ENCODE measurements at regions not wholly inside any gene's neighbourhood (a gene's known extent, or its start where the extent isn't known, plus 50 kb on each side); places are given as distances from the start of the nearest gene placed in this dataset.
A peak's percentile ranks its signal among the peaks of the same experiment; 100 is the strongest.

DNA sequence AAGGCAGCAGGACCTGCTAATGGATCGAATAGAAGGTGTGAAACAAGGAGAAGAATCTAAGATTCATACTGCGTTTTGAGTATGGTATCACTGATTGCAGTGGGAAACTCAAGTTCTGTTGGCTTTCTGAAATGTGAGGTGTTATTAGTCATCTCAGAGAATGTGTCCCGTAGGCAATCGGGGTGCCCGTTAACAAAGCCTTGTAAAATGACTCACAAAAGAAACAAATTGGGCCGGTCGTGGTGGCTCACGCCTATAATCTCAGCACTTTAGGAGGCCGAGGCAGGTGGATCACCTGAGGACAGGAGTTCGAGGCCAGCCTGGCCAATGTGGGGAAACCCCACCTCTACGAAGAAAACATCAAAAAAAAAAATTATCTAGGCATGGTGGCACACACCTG is 118.2 kb upstream of the C7orf33 start:
- Mint-ChIP-seq H3K4me1 (no peaks in the 10 kb centered on the region), H3K9me3 (no peaks in the 10 kb centered on the region), H3K4me3 (no peak overlapping the region), H3K27me3 (peaks cover 4 to 22% (median 7%) of the 10 kb centered on the region in 5 donors), H3K27ac (no peak overlapping the region), H3K36me3 (no peaks in the 10 kb centered on the region)
- ATAC-seq (no peak), DNase-seq (no peak)
- POLR2A ChIA-PET: no interaction called here

DNA sequence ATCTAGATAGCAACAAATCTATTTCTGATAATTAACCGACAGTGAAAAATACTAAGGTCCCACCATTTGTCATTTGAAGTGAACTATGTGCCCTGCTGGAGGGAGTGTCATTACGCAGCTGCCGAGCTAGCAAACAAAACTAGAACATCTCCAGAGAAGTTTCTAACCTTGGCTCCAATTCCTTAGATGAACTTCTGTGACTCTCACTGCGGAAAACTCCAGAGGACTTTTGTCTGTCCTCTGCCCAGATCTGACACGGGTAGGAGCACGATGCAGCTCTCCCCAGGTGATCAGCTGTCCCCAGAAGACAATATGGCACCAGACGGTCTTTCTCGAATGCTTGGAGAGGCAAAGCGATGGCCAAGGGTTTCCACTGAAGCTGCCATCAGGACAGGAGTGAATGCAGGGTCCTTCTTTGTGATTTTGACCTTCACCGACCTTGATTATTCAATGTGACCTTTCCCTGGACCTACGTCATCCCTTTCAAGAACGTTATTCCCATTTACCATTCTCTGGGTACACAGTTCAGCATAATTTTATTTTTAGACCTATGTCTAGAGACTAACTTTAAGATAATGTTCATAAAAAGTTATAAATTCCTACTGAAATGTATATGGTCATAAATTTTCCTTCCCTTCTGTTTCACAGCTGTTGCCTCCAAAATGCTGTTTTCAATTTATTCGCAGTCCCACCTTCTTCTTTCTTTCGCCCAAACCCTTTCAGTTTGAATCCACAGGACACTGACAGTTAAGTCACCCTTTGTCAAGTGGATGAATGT is 116.7 kb upstream of the C7orf33 start:
- no peaks in the 10 kb centered on the region for H3K36me3 Mint-ChIP-seq
- DNase-seq (no peak), ATAC-seq (no peak)
- no peak overlapping the region for H3K4me3 Mint-ChIP-seq
- H3K27me3 Mint-ChIP-seq: peaks cover 2 to 22% (median 7%) of the 10 kb centered on the region in 5 donors
- H3K4me1 Mint-ChIP-seq: no peaks in the 10 kb centered on the region
- no peak overlapping the region for H3K27ac Mint-ChIP-seq
- no peaks in the 10 kb centered on the region for H3K9me3 Mint-ChIP-seq
- POLR2A ChIA-PET: no interaction called here

DNA sequence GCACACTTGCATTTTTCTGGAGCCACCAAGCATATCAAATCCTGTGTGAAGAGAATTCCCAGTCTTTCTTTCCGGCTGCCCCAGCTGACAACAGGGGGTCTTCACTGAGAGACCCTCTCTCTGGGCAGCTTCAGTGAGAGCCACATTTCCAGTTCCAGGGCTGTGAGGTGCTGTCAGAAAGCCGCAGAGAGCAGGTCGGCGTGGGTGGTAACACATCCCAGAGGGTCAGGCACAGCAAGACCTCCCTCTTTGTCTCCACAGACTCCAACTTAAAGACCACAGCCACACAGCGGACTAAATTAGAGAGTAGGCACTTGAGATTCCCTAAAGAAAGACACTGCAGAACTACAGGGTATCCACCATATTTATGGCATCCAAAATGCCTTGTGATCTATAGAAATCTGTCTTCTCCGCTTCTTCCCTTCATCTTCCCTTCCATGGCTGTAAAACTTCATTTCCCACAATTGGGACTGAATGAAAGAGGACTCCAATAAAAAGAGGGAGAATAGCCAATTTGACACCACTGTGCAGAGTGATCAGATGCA is 116.0 kb upstream of the C7orf33 start:
- peaks cover 2 to 22% (median 7%) of the 10 kb centered on the region in 5 donors for H3K27me3 Mint-ChIP-seq
- no peak for ATAC-seq
- no peak overlapping the region for H3K27ac Mint-ChIP-seq

DNA sequence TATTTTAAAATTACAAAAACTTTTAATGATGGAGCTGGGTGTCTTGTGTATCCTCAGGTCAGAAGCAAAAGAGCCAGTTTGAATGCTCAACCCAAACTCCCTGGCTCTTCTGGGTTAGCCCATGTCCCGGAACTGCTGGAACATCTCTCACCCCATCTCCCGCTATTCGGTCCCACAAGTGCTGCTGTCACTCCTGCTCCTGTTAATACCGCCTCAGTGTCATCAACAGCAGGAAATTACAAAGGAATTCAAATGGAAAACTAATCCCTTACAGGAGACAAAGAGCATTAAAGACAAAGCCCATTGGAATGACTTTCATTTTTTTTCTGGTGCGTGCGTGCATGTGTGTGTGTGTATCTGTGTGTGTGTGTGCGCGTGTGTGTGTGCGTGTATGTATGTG is 112.0 kb upstream of the C7orf33 start:
- peaks cover 0 to 3% (median 0%) of the 10 kb centered on the region in 5 donors for H3K27me3 Mint-ChIP-seq
- POLR2A ChIA-PET: no interaction called here
- no peak overlapping the region for H3K27ac Mint-ChIP-seq
- H3K9me3 Mint-ChIP-seq: no peaks in the 10 kb centered on the region
- ATAC-seq (no peak), DNase-seq (no peak)
- H3K4me3 Mint-ChIP-seq: no peak overlapping the region
- H3K4me1 Mint-ChIP-seq: peaks cover 0 to 5% (median 2%) of the 10 kb centered on the region in 4 donors
- no peaks in the 10 kb centered on the region for H3K36me3 Mint-ChIP-seq

More for the DNA sequence above, 116.0 kb upstream of the C7orf33 start:
- Mint-ChIP-seq H3K9me3 (no peaks in the 10 kb centered on the region), H3K36me3 (no peaks in the 10 kb centered on the region), H3K4me1 (no peaks in the 10 kb centered on the region), H3K4me3 (no peak overlapping the region)
- POLR2A ChIA-PET: no interaction called here
- no peak for DNase-seq

DNA sequence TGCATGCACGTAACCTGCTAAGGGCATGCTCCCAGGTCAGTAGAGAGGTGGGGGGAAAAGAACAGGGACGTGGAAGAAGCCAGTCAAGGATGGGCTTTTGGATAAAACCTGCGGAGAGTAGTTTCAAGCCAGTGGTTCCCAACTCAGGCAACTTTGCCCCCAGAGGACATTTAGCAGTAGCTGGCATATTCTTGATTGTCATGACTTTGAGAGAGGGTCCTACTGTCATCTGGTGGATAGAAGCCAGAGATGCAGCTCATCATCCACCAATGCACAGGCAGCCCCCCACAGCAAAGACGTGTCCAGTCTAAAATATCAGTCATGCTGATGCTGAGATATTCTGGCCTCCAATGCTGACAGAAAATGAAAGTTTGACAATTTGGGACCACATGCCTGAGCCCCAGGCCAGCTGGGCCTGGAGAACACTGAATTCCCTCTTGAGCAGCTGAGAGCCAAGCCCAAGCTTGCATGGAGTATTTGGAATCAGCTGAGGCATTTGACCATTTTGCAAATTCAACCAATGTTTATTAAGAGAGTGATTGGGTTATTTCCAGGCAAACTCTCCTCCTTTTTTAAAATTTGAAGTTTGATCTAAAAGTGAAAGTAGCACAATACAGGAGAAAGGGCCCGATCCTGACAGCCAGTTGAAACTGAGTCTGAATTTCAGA is 110.0 kb upstream of the C7orf33 start:
- peaks cover 0 to 5% (median 2%) of the 10 kb centered on the region in 4 donors for H3K4me1 Mint-ChIP-seq
- POLR2A ChIA-PET: no interaction called here
- H3K27me3 Mint-ChIP-seq: peaks cover 0 to 3% (median 0%) of the 10 kb centered on the region in 5 donors
- ATAC-seq: no peak
- H3K36me3 Mint-ChIP-seq: no peaks in the 10 kb centered on the region
- no peak overlapping the region for H3K4me3 Mint-ChIP-seq
- H3K9me3 Mint-ChIP-seq: no peaks in the 10 kb centered on the region
- no peak overlapping the region for H3K27ac Mint-ChIP-seq
- no peak for DNase-seq

DNA sequence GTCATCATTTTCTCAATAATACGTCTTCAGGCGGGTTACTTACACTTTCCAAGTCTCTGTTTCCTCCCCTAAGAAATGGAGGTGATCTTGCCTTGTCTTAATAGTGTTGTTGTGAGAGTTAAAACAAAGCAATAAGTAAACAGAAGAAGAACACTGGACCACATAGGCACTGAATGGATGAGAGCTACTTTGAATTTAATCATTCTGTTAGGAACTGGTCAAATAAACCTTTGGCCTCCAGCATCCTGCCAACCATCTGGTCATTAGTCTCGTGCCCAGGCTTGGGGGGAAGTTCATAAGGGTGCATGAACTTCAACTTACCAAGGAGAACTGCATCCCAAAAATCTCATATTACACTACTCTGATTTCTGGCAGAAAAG is 109.4 kb upstream of the C7orf33 start:
- POLR2A ChIA-PET: no interaction called here

DNA sequence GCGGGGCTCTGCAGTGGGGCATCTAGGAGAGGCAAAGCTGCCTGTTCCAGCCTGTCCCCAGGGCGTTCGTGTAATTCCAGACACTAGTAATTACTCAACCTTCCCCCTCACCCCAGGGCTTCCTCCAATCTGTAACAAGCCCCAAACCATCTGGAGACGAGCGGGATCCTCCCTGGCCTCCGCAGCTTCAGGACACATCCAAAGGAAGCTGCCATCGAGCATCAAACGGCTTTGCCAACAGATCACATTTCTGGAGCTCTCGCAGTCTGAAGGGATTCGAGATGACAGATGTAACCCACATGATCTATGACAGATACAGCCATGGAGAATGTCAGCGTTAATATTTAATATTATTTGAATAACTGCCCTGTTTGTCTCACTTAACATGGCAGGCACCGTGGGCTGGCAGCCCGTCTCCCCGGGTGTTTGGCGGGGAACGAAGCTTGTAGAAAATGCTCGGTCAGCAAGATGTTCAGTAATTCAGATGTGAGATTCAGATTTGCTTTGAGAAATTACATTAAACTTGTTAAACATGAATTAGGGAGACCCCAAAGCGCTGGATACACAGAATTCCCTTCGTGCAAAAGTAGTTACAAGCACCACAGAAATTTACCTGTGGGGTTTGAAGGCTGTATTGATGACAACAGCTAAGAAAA is 108.5 kb upstream of the C7orf33 start:
- H3K4me1 Mint-ChIP-seq: peaks cover 0 to 5% (median 2%) of the 10 kb centered on the region in 4 donors
- H3K27ac Mint-ChIP-seq: no peak overlapping the region
- peaks cover 0 to 3% (median 0%) of the 10 kb centered on the region in 5 donors for H3K27me3 Mint-ChIP-seq
- no peaks in the 10 kb centered on the region for H3K9me3 Mint-ChIP-seq
- no peak overlapping the region for H3K4me3 Mint-ChIP-seq
- POLR2A ChIA-PET: no interaction called here
- DNase-seq (no peak), ATAC-seq (no peak)
- H3K36me3 Mint-ChIP-seq: no peaks in the 10 kb centered on the region

More for the DNA sequence above, 109.4 kb upstream of the C7orf33 start:
- Mint-ChIP-seq H3K4me3 (peak overlapping the region in 1 of 10 donors; percentile 24), H3K27ac (no peak overlapping the region), H3K36me3 (no peaks in the 10 kb centered on the region), H3K9me3 (no peaks in the 10 kb centered on the region), H3K27me3 (peaks cover 0 to 3% (median 0%) of the 10 kb centered on the region in 5 donors), H3K4me1 (peaks cover 0 to 5% (median 2%) of the 10 kb centered on the region in 4 donors)
- DNase-seq (no peak), ATAC-seq (no peak)

DNA sequence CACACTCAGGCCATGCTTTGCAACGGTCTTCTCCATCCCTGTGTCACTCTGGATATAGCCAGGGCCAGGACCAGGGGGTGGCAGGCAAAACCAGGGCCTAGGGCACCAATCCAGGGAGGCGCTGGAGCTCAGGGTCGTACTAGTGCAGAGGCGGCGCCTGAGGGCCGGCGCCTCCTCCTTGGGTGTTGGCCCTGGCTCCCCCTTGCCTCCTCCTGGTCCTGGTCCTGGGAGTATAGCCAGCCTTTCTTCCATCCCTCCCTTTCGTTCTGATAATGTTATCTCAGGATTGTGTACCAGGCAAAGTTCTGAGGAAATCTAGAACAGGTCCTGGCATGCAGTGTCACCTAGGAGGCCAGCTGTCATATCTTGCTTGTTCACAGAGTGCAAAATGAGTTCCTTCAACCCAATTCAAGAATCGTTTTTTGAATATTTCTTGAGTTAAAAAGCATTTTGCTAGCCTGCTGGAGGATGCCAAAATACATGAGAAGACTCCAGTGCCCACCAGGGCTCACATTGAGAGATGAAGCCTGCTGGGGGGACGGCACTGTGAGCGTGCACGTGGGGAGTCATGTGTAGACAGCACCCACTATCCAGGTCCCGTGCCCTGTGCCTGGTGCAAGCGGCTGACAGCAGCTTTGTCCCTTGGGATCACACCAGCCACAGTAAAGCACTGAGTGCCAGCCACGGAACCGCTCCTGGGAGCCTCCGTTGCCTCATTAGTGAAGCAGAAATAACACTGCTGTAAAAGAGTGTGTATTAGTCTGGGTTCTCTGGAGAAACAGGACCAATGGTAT is 106.9 kb upstream of the C7orf33 start:
- Mint-ChIP-seq H3K27me3 (peaks cover 0 to 3% (median 0%) of the 10 kb centered on the region in 5 donors), H3K4me1 (peaks cover 0 to 5% (median 2%) of the 10 kb centered on the region in 4 donors), H3K4me3 (no peak overlapping the region), H3K36me3 (no peaks in the 10 kb centered on the region), H3K9me3 (no peaks in the 10 kb centered on the region), H3K27ac (no peak overlapping the region)
- DNase-seq: no peak
- no peak for ATAC-seq
- POLR2A ChIA-PET: no interaction called here

DNA sequence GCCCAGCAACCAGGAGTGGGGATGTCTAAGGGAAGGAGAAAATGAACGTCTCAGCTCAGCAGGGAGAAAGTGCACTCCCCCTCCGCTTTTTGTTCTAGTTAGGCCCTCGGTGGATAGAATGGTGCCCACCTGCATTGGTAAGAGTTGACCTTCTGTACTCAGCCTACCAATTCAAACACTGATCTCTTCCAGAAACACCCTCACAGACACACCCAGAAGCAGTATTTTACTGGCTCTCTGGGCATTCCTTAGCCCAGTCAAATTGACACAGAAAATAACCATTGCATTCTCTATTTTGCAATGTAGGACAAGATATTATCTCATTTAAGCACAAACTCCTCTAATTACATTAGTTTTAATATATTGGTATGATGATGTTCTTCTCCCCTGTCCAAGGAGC is 106.1 kb upstream of the C7orf33 start:
- H3K9me3 Mint-ChIP-seq: no peaks in the 10 kb centered on the region
- H3K36me3 Mint-ChIP-seq: no peaks in the 10 kb centered on the region
- no peak overlapping the region for H3K4me3 Mint-ChIP-seq
- peaks cover 0 to 5% (median 2%) of the 10 kb centered on the region in 4 donors for H3K4me1 Mint-ChIP-seq
- POLR2A ChIA-PET: no interaction called here
- ATAC-seq: no peak
- no peak for DNase-seq
- H3K27ac Mint-ChIP-seq: no peak overlapping the region
- peaks cover under 1 to 3% (median 2%) of the 10 kb centered on the region in 5 donors for H3K27me3 Mint-ChIP-seq

DNA sequence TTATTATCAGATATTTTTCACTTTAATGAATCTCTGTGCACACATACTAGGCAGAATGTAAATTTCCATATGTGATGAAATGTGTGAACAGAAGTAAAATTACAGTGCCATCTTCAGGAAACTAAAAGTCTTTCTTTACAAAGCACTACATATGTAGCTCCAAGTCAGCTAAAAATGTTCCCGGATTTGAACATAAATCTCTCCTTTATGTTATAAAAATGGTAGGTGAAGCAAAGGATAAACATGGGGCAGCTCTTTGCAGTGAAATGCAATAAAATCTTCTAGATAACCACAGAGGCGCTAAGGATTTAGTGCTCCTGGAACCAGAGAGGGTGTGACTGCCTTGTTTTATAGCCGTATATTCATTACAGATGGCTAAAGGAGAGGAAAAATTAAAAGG is 104.9 kb upstream of the C7orf33 start:
- Mint-ChIP-seq H3K36me3 (no peaks in the 10 kb centered on the region), H3K4me3 (no peak overlapping the region), H3K27me3 (peaks cover 4 to 14% (median 10%) of the 10 kb centered on the region in 5 donors), H3K27ac (no peak overlapping the region), H3K4me1 (peaks cover 0 to 5% (median 3%) of the 10 kb centered on the region in 4 donors), H3K9me3 (no peaks in the 10 kb centered on the region)
- no peak for ATAC-seq
- POLR2A ChIA-PET: no interaction called here
- DNase-seq: no peak

DNA sequence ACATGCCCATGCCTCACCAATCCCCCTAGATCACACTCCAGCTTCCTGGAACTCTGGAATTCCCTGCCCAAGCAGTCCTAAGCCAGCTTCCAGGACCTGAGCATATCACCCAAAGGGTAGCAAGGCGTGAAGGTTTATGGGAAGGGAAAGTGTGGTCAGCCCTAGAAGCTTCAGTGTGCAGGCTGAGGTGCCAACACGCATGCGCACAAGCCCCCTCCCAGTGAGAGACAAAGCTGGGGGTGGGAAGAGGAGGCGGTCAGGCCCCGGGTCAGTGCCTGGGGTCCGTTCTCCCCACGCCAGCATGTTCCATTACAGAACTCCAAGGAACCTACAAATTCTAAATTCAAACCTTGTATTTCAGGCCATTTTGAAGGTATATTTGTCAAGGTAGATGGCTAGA is 103.6 kb upstream of the C7orf33 start:
- Mint-ChIP-seq H3K4me1 (peaks cover 0 to 2% (median 0%) of the 10 kb centered on the region in 4 donors), H3K4me3 (no peak overlapping the region), H3K27ac (no peak overlapping the region), H3K36me3 (peaks cover 0 to 1% (median 0%) of the 10 kb centered on the region in 3 donors), H3K27me3 (peaks cover 5 to 27% (median 13%) of the 10 kb centered on the region in 5 donors), H3K9me3 (peaks cover 0 to 2% (median 0%) of the 10 kb centered on the region in 9 donors)
- ATAC-seq (no peak), DNase-seq (no peak)
- POLR2A ChIA-PET: no interaction called here

DNA sequence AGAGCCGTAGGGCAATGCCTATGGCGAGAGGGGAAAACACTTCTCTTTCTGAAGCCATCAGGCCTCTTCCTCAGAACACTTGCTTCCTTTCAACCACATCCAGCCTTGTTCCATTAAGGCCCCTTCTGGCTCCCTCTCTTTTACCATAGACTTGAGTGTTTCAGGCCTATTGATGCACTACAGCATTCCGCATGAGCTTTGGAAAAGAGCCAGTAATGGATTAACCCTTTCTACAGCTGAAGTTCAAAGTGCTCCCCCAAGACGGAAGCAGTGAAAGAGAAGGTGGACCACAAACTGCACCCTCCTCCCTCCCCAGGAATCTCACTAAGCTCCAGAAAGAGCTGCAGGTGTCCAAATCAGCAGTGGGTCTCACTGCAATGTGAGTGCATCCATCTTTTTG is 102.7 kb upstream of the C7orf33 start:
- H3K27ac Mint-ChIP-seq: no peak overlapping the region
- POLR2A ChIA-PET: interaction anchor here (0.6 kb wide), 1 partner anchor 1216 kb away, joined by 5 read pairs; no protein-coding TSS in a partner anchor
- DNase-seq: no peak
- peaks cover 0 to 2% (median 0%) of the 10 kb centered on the region in 4 donors for H3K4me1 Mint-ChIP-seq
- H3K36me3 Mint-ChIP-seq: peaks cover 0 to 6% (median 4%) of the 10 kb centered on the region in 3 donors
- H3K9me3 Mint-ChIP-seq: peaks cover 0 to 11% (median 3%) of the 10 kb centered on the region in 9 donors
- H3K4me3 Mint-ChIP-seq: no peak overlapping the region
- no peak for ATAC-seq
- H3K27me3 Mint-ChIP-seq: peaks cover 10 to 32% (median 17%) of the 10 kb centered on the region in 5 donors
